Right cardiac atrium (tissue), 5 donors: ENCODE measurements at regions not wholly inside any gene's neighbourhood (a gene's known extent, or its start where the extent isn't known, plus 50 kb on each side); places are given as distances from the start of the nearest gene placed in this dataset.
A peak's percentile ranks its signal among the peaks of the same experiment; 100 is the strongest.

Experiments
- ATAC-seq, 2 donors: fragments of 200-7000 bp; cut with Tn5 transposase; one replicate each; pipeline versions ENCODE4 v1.8.0 to v1.9.1; 2020; ENCODE audit warnings: moderate library complexity in 2 of 2, mild to moderate bottlenecking in 1 of 2
- DNase-seq, 3 donors: peaks; one replicate each; pipeline ENCODE4 v3.0.0-alpha.2; 2020
- H3K27ac ChIP-seq: one replicate; pipeline ENCODE4 v1.5.1; 2013; ENCODE audit warnings: mild to moderate bottlenecking, low read length, control low read depth, moderate library complexity
- H3K27me3 ChIP-seq: one replicate; pipeline ENCODE4 v1.6.1; 2013; ENCODE audit not compliant: control insufficient read depth, insufficient read depth
- H3K4me1 ChIP-seq: one replicate; pipeline ENCODE4 v1.6.1; 2013; ENCODE audit warnings: low read length; ENCODE audit not compliant: control insufficient read depth, insufficient read depth
- H3K4me3 ChIP-seq: one replicate; pipeline ENCODE4 v1.5.1; 2013; ENCODE audit warnings: low read length, control low read depth
- H3K9me3 ChIP-seq: one replicate; pipeline ENCODE4 v1.6.1; 2013; ENCODE audit warnings: low read length; ENCODE audit not compliant: control insufficient read depth
- WGBS: extraction: QIAGEN DNeasy Blood & Tissue Kit; methylation state at CpG from one replicate; pipeline ENCODE4 v1.1.7; 2013; 5-methylcytosine and 5-hydroxymethylcytosine counted together
- intact Hi-C, 4 donors: fragments of 100-400 bp; cut with DNase I; formaldehyde crosslinking; loops; one replicate each; pipeline versions ENCODE4 v1.11.0 to v1.14.0; 2022 to 2023
- donor health status: healthy with polysubstance abuse.
- donor health status: DM: no; HTN: yes; CAD: no.
- donor health status: DM: no; HTN: no; CAD: no.
- donor health status: DM: no; HTN: yes; CAD: no; lungs with severe emphysema.
- donor health status: DM: yes; HTN: yes; CAD: no.

DNA sequence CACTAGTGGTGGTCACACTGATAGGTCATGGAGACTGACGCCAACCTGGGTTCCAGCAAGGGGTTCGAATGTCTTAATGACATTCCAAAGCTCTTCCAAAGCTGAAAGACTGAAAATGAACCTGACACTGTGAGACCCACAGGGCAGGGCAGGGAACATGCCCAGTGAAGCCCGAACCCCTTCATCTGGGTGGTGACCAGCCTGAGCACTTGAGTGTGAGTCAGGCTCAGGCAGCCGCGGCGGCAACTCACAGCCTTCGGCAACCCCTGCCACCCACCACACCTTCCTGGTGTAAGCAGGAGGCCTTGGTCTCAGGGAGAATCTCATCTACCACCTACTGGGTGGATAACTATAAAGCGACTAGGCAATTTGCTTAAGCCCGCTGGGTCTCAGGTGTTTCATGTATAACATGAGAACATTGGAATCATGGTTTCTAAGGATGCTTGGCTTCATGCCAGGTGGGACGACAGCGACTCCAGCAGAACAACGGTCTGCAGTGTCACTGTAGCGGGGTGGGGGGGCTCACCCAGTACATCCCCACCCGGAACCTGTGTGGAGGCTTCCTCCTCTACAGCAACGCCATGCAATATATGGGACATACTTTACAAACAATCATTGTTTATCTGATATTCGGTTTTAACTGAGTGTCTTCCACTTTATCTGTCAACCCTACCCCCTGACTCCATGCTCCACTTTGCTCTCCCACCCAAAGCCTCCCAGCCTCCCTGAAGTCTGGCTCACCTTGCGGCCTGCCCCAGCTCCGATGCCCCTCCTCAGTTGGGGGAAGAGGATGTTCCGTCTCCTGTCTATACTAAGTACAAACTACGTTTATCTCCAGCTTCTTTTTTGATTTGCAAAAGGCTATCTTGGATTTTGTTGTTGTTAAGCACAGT, 125.0 kb upstream of the MEF2A start:
- Histone ChIP-seq H3K27ac (peak overlapping the region; percentile 27), H3K9me3 (no peaks in the 10 kb centered on the region), H3K27me3 (no peaks in the 10 kb centered on the region), H3K4me1 (peaks cover 24% of the 10 kb centered on the region), H3K4me3 (no peak overlapping the region)
- WGBS, result 79% methylated on average over 20 of the region's 20 CpGs
- no peak for ATAC-seq
- DNase-seq, result peak in 1 of 3 donors; percentile 46
- intact Hi-C loops, result loop anchor here in 1 of 4 donors (10.0 kb wide), 1 partner anchor 264 kb away; no protein-coding TSS in a partner anchor

DNA sequence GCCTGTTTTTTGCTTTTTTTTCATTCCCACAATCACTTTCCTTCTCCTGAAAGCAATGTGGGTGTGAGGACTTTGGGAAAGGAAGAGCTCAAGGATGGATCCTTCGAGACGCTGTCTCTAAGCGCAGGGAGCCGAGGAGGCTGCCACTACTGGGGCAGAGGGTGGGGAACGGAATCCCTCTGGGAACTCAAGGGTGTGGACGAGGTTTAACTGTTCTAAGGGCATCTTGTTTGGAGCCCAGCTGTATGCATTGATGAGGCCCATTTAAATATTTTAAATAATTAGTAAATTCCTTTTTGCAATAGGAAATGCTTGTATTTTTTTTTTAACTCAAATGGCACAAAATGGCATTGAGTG, 124.4 kb upstream of the MEF2A start:
- peak overlapping the region; percentile 93 for H3K27ac ChIP-seq
- ATAC-seq (no peak), DNase-seq (no peak)
- H3K27me3 ChIP-seq, result no peaks in the 10 kb centered on the region
- intact Hi-C loops, result loop anchor here in 1 of 4 donors (10.0 kb wide), 1 partner anchor 263 kb away; no protein-coding TSS in a partner anchor
- peaks cover 22% of the 10 kb centered on the region for H3K4me1 ChIP-seq
- H3K9me3 ChIP-seq, result no peaks in the 10 kb centered on the region
- 63% methylated on average over 6 of the region's 6 CpGs for WGBS
- H3K4me3 ChIP-seq, result no peak overlapping the region

DNA sequence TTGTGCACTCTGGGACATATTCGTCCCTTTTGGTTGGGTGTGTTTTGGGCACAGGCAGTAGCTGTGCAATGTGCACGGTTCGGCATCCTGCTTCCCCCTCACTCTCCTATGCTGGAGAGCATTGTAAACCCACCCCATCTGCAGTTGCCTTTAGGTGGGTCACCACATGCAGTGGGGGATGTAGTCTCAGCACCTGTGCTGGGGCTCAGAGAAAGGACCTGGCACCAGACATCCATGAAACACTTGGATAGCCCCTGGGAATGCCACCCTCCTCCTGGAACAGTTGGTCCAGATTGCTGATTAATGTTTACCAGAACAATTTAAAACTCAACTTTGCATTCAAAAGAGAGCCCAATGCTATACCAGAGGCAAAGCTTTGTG, 123.9 kb upstream of the MEF2A start:
- peak in 1 of 2 donors; percentile 4 for ATAC-seq
- H3K4me3 ChIP-seq, result no peak overlapping the region
- intact Hi-C loops, result loop anchor here in 1 of 4 donors (10.0 kb wide), 1 partner anchor 263 kb away; no protein-coding TSS in a partner anchor
- no peaks in the 10 kb centered on the region for H3K27me3 ChIP-seq
- WGBS, result 30% methylated on average over 3 of the region's 3 CpGs
- no peaks in the 10 kb centered on the region for H3K9me3 ChIP-seq
- peaks cover 22% of the 10 kb centered on the region for H3K4me1 ChIP-seq
- DNase-seq, result no peak
- peak overlapping the region; percentile 93 for H3K27ac ChIP-seq

DNA sequence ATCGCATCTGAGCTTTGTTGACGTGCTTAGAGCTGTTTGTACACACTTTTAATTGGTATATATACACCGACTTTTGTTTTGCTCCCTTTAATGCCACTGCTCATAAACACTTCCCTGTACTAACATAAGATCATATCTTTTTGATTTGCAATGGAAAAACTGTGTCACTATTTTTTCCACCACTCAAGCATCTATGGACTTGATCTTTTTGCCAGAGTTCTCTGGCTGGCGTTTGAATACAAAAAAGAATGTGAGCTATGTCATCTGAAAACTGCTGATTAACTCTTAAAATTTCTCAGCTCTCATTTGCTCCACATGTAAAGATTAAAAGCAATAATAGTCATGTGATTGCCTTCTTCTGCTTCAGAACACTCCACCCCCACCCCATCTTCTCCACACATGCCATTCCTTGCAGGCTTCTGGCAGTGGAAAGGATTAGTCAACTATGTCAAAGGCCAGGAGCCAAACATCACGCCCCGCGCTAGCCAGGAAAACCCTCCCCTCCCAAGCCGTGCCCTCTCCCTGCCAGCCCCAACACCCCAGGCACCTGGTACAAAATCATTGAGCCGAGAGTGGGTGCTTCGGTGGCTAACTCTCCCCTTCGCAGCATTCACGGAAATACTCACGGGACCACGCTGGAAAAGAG, 123.4 kb upstream of the MEF2A start:
- no peaks in the 10 kb centered on the region for H3K9me3 ChIP-seq
- H3K4me1 ChIP-seq, result peaks cover 20% of the 10 kb centered on the region
- no peaks in the 10 kb centered on the region for H3K27me3 ChIP-seq
- 18% methylated on average over 14 of the region's 14 CpGs for WGBS
- ATAC-seq (peak; percentile 88 to 93), DNase-seq (peak; percentile 77 to 90 (median 89))
- peak overlapping the region; percentile 93 for H3K27ac ChIP-seq
- H3K4me3 ChIP-seq, result no peak overlapping the region
- intact Hi-C loops, result loop anchor here in 1 of 4 donors (10.0 kb wide), 1 partner anchor 262 kb away; no protein-coding TSS in a partner anchor

DNA sequence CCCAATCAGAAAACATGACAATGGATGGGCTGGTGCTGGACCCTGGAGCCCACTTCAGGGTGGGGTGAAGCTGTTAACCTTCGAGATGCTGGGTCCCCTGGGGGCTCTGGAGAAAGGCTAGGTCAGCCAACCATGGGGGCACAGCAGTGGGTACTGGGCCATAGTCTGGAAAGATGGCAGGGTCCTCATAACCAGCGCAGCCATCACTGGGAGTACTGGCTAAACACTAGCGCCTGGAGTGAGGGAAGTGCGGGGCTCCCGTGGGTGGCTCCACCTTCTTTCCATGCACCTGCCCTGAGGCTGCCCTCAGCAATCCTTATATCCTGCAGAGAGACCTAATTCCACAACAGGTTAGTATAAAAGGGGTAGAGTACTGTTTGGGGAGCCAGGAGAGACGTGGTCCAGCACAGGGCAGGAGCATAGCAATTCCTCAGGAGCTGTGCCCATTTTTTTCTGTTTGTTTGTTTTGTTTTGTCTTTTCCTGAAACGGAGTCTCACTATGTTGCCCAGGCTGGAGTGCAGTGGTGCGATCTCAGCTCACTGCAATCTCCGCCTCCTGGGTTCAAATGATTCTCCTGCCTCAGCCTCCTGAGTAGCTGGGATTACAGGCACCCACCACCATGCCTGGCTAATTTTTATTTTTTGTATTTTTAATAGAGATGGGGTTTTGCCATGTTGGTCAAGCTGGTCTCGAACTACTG, 122.6 kb upstream of the MEF2A start:
- Histone ChIP-seq H3K4me1 (peaks cover 13% of the 10 kb centered on the region), H3K4me3 (no peak overlapping the region), H3K9me3 (no peaks in the 10 kb centered on the region), H3K27ac (peak overlapping the region; percentile 90), H3K27me3 (no peaks in the 10 kb centered on the region)
- DNase-seq, result peak in 2 of 3 donors; percentile 43 to 52
- 76% methylated on average over 10 of the region's 10 CpGs for WGBS
- no peak for ATAC-seq
- intact Hi-C loops, result loop anchor here in 1 of 4 donors (10.0 kb wide), 1 partner anchor 262 kb away; no protein-coding TSS in a partner anchor

DNA sequence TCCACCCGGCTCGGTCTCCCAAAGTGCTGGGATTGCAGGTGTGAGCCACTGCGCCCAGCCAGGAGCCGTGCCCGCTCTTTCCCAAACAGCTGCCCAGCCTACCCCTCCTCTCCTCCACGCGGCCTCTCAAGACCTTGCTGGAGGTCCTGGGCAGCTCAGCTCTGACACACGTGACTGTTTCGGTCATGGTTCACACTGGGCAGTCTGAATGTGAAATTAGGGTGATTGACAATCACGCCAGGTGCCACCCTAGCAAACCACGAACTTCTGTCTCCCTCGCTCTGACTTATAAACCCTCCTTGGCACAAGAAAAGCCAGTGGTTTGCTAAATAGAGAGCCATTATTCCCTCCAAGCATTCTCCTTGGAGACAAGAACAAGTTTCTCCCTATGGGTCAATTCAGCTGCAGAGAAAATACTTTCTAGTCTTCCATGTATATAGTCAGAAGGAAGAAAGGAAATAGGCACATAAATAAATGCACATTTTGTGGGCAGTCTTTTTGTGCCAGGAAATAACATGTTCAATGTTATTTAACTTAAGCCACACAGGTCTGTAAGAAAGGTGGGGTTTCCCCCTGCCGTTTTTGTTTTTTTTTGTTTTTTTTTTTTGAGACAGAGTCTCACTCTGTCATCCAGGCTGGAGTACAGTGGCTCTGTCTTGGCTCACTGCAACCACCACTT, 121.9 kb upstream of the MEF2A start:
- H3K9me3 ChIP-seq, result no peaks in the 10 kb centered on the region
- 76% methylated on average over 13 of the region's 13 CpGs for WGBS
- no peaks in the 10 kb centered on the region for H3K27me3 ChIP-seq
- intact Hi-C loops, result loop anchor here in 1 of 4 donors (10.0 kb wide), 1 partner anchor 261 kb away; no protein-coding TSS in a partner anchor
- DNase-seq (peak in 2 of 3 donors; percentile 39 to 55), ATAC-seq (no peak)
- peaks cover 13% of the 10 kb centered on the region for H3K4me1 ChIP-seq
- H3K27ac ChIP-seq, result no peak overlapping the region
- H3K4me3 ChIP-seq, result no peak overlapping the region

DNA sequence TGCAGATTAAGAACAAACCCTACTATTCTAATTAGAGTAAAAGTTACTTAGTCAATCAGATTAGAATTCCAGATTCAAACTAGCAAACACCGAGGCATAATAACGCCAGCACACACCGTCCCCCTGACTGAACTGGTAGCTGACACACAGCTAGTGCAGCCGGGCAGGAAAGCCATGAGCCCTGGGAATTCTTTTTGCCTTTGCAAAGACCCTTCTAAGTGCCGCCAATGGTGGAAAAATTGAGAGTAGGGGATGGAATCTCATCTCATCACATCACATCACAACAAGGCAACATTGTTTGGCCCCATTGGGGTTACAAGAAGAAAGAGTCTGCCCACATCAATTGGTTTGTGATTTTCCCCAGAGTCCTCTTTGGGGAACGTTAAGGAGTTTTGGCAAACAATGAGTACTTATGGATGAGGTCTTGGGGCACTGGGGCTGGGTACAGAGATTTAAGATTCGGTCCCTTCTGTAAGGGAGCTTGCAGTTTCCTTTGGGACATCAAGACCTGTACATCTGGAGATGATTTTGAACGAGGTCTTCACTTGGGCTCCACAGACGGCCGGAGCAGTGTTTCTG, 120.4 kb upstream of the MEF2A start:
- H3K4me3 ChIP-seq, result no peak overlapping the region
- peak in 1 of 3 donors; percentile 45 for DNase-seq
- H3K27ac ChIP-seq, result no peak overlapping the region
- H3K9me3 ChIP-seq, result no peaks in the 10 kb centered on the region
- H3K4me1 ChIP-seq, result peaks cover 14% of the 10 kb centered on the region
- no peak for ATAC-seq
- intact Hi-C loops, result loop anchor here in 1 of 4 donors (10.0 kb wide), 1 partner anchor 259 kb away; no protein-coding TSS in a partner anchor
- whole genome bisulfite sequencing, result 78% methylated on average over 10 of the region's 10 CpGs
- no peaks in the 10 kb centered on the region for H3K27me3 ChIP-seq

DNA sequence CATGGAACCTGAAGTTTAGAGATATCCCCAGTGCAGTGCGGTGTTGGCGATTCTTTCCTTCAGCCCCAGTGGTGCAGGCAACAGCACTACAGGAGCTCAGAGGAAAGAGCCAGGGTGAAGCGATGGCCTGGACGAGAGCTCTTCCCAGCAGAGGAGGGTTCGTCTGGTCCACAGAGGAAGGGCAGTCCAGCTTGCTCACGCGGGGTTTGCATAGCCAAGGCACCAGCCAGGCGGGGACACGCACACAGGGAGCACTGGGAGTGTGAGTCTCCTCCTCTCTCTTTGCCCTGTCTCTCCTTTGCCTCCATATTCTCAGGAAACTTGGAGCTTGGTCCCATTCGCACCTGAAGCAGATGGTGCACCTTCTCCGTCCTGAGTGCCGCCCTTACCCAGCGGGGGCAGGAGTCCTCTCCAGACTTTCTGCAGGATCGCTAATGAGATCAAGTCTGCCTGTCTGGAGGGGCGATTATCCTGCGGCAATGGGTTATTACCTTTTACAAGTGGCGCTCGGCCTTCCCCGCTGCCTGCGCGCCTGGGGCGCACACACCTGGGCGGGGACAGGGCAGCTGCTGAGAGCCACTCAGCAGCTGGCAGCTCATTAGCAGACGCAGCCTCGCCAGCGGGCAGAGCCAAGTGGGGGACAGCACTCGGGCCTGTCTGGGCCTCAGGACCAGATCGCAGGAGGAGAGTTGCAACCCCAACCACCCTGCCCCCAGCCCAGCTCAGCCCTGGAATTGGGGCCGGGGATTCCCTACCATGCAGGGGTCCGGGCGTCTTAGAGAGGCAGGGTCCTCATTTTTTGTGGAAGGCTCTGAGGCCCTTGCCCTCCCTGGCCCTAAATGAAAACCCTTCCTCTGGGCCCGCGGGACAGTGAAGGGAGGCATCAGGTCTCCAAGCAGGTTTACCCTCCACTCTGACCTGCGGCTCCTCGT, 119.0 kb upstream of the MEF2A start:
- Histone ChIP-seq H3K4me3 (no peak overlapping the region), H3K9me3 (no peaks in the 10 kb centered on the region), H3K27me3 (no peaks in the 10 kb centered on the region), H3K4me1 (peaks cover 23% of the 10 kb centered on the region), H3K27ac (no peak overlapping the region)
- DNase-seq (peak in 2 of 3 donors; percentile 43 to 70), ATAC-seq (no peak)
- intact Hi-C loops, result loop anchor here in 1 of 4 donors (10.0 kb wide), 1 partner anchor 258 kb away; no protein-coding TSS in a partner anchor
- 92% methylated on average over 35 of the region's 35 CpGs for WGBS
